ENCODE measurements at regions not wholly inside any gene's neighbourhood (a gene's known extent, or its start where the extent isn't known, plus 50 kb on each side); places are given as distances from the start of the nearest gene placed in this dataset.

DNA sequence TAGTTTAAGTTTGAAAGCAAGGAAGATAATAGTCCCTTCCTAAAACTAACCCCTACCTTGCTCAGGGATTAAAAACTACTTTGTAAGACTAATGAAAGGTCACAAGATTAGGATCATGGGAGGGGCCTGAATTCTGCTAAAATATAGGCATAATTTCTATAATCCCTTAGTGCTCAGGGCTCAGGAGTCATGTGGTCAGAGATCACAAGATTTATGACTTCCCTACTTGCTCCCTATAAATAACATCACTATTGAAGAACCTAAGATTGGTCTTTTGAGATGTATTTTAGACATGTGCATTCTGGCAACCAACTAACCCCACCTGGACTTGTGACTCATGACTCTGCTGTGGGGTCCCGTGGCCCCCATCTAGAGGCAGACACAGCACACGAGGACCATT, 81.1 kb downstream of the STMND1 start:
- no peak overlapping the region for H2BK120ac ChIP-seq (ENCODE audit: low read depth, low read length)
- WGBS, 2 experiments (ENCODE audit: extremely low coverage in 2 of 2, insufficient read length in 1 of 2), result no CpG with 5 or more reads among the region's 2 CpGs
- no peaks in the 10 kb centered on the region for H3K36me3 ChIP-seq (ENCODE audit: control insufficient read depth, insufficient read depth, low read length)
- no peak overlapping the region for H2BK20ac ChIP-seq (ENCODE audit: low read depth, low read length)
- CTCF ChIA-PET, result no interaction called here
- H2AK5ac ChIP-seq (ENCODE audit: low read depth, low read length), result no peak overlapping the region
- BruUV-seq (replicated peaks), result no TSS peak
- no peak overlapping the region for H4K5ac ChIP-seq (ENCODE audit: low read depth, low read length)
- TF ChIP-seq CEBPB (IDR thresholded peaks at IDR 0.05; ENCODE audit: low read depth, low read length) (no peak), RCOR1 (IDR thresholded peaks at IDR 0.05; ENCODE audit: insufficient replicate concordance, low read length) (no peak)
- no peak overlapping the region for H3K56ac ChIP-seq (ENCODE audit: extremely low read depth, insufficient read depth, low read length)
- H3K4me3 ChIP-seq (ENCODE audit: insufficient read depth, low read depth, low read length), result no peak overlapping the region
- H3K79me1 ChIP-seq (ENCODE audit: low read depth in 1 of 2, low read length in 2 of 2), result no peaks in the 10 kb centered on the region
- no peak for ATAC-seq (ENCODE audit: low read depth)
- H4K20me1 ChIP-seq (ENCODE audit: insufficient read depth, low read length), result no peaks in the 10 kb centered on the region
- no peak overlapping the region for H2AK9ac ChIP-seq (replicated peaks; ENCODE audit: low read depth, low read length, poor library complexity)
- no peaks in the 10 kb centered on the region for H3K4me1 ChIP-seq (ENCODE audit: control insufficient read depth, insufficient read depth, low read length)
- no peak overlapping the region for H2BK5ac ChIP-seq (ENCODE audit: low read depth, low read length, poor library complexity, severe bottlenecking)
- no peak overlapping the region for H3K23ac ChIP-seq (ENCODE audit: low read depth, low read length)
- no peak overlapping the region for H3K9ac ChIP-seq (ENCODE audit: low read depth, low read length)
- no peak overlapping the region for H3K4me2 ChIP-seq (ENCODE audit: low read depth, low read length)
- intact Hi-C loops (cut with micrococcal nuclease) (no loop called here), in situ Hi-C loops (cut with MboI; ENCODE audit: low sequenced_read_pairs) (no loop called here), dilution Hi-C loops (cut with HindIII; ENCODE audit: low sequenced_read_pairs, unreplicated experiment) (no loop called here)
- no peak for DNase-seq
- POLR2A ChIA-PET (ENCODE audit: unreplicated experiment), result no interaction called here
- peaks cover 2% of the 10 kb centered on the region for H3K27me3 ChIP-seq (ENCODE audit: control insufficient read depth, insufficient read depth, low read length)
- no peak overlapping the region for H3K18ac ChIP-seq (ENCODE audit: low read depth, low read length)
- H3K27ac ChIP-seq (ENCODE audit: insufficient read depth, low read length), result no peak overlapping the region
- H3K9me1 ChIP-seq (ENCODE audit: insufficient read depth, low read length), result no peaks in the 10 kb centered on the region
- H3K14ac ChIP-seq (replicated peaks; ENCODE audit: low read depth, low read length), result no peak overlapping the region
- no peak overlapping the region for H2BK15ac ChIP-seq (ENCODE audit: low read depth, low read length)
- H3K4ac ChIP-seq (ENCODE audit: low read depth, low read length), result no peak overlapping the region
- H4K91ac ChIP-seq (ENCODE audit: insufficient read depth, low read depth, low read length), result no peak overlapping the region
- no peak overlapping the region for H2AFZ ChIP-seq (replicated peaks; ENCODE audit: low read length, poor library complexity)
- peaks cover 9% of the 10 kb centered on the region for H3K9me3 ChIP-seq (ENCODE audit: control insufficient read depth, insufficient read depth, low read length)
- H4K8ac ChIP-seq (ENCODE audit: low read depth in 2 of 2, low read length in 2 of 2), result no peak overlapping the region
